ENCODE measurements at regions not wholly inside any gene's neighbourhood (a gene's known extent, or its start where the extent isn't known, plus 50 kb on each side); places are given as distances from the start of the nearest gene placed in this dataset.

DNA sequence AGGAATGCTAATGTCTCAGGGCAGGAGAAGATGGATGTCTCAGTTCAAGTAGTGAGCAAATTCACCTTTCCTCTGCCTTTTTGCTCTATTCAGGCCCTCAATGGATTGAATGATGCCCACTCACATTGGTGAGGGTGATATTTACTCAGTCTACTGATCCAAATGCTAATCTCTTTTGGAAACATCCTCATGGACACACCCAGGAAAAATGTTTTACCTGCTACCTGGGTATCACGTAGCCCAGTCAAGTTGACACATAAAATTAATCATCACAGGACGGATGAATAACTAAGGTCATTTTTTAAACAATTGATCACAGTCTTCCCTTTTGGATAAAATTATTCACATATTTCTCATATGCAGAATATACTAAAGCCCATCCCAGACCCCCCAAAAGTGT, 63.0 kb upstream of the JAK2 start:
- TF ChIP-seq SUZ12 (IDR thresholded peaks at IDR 0.05) (no peak), FOXK2 (IDR thresholded peaks at IDR 0.05) (no peak), SP1 (IDR thresholded peaks at IDR 0.05) (no peak), NFRKB (IDR thresholded peaks at IDR 0.05) (no peak)
- TF ChIP-seq, protein P1, sequence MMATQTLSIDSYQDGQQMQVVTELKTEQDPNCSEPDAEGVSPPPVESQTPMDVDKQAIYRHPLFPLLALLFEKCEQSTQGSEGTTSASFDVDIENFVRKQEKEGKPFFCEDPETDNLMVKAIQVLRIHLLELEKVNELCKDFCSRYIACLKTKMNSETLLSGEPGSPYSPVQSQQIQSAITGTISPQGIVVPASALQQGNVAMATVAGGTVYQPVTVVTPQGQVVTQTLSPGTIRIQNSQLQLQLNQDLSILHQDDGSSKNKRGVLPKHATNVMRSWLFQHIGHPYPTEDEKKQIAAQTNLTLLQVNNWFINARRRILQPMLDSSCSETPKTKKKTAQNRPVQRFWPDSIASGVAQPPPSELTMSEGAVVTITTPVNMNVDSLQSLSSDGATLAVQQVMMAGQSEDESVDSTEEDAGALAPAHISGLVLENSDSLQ (IDR thresholded peaks at IDR 0.05): no peak

Data from HEK293T (cell line).